HL-60 (cell line): ENCODE measurements at regions not wholly inside any gene's neighbourhood (a gene's known extent, or its start where the extent isn't known, plus 50 kb on each side); places are given as distances from the start of the nearest gene placed in this dataset.
"Not testable (repeated sequence)": the region's sequence is repeated elsewhere in the genome, so short reads cannot be mapped to it uniquely, and the experiment has no call there.

Source experiments
- DNase-seq, 2 experiments: peaks; one replicate each; pipeline ENCODE4 v3.0.0-alpha.2; 2010 to 2020; ENCODE audit warnings: low read depth in 1 of 2, low spot score in 1 of 2
- H3K27ac ChIP-seq: fragments of 250-450 bp; sonication (Bioruptor Pico); replicated peaks from 2 replicates; pipeline ENCODE4 v1.5.1; 2020; ENCODE audit warnings: mild to moderate bottlenecking, moderate library complexity
- H3K27me3 ChIP-seq: fragments of 250-450 bp; sonication (Bioruptor Pico); 2 replicates; pipeline ENCODE4 v1.5.1; 2021; ENCODE audit warnings: mild to moderate bottlenecking, moderate library complexity; ENCODE audit not compliant: insufficient read depth, poor library complexity, severe bottlenecking
- H3K4me3 ChIP-seq: replicated peaks from 2 replicates; pipeline ENCODE4 v1.5.1; 2011; ENCODE audit warnings: mild to moderate bottlenecking, control low read depth, low read length; ENCODE audit not compliant: insufficient read depth
- CTCF ChIP-seq: IDR thresholded peaks from one replicate; pipeline ENCODE4 v1.5.1; 2011; ENCODE audit warnings: low read length, control low read depth, inconsistent platforms; ENCODE audit not compliant: insufficient read depth
- GABPA ChIP-seq: IDR thresholded peaks from 2 replicates; pipeline ENCODE4 v1.6.1; 2012; ENCODE audit warnings: low read depth
- POLR2AphosphoS5 ChIP-seq: IDR thresholded peaks from 2 replicates; pipeline ENCODE4 v1.6.1; 2012; ENCODE audit warnings: low read depth
- REST ChIP-seq: IDR thresholded peaks from 2 replicates; pipeline ENCODE4 v1.6.1; 2012; ENCODE audit warnings: low read depth; ENCODE audit not compliant: insufficient replicate concordance
- SPI1 ChIP-seq: IDR thresholded peaks from 2 replicates; pipeline ENCODE4 v1.6.1; 2012; ENCODE audit warnings: low read depth, mild to moderate bottlenecking, borderline replicate concordance

GRCh38 chr2:199055336-199055735 lies 402.4 kb downstream of the SATB2 start:
- DNase-seq = no peak
- no peak overlapping the region for H3K4me3 ChIP-seq
- no peak overlapping the region for H3K27ac ChIP-seq
- H3K27me3 ChIP-seq = no peaks in the 10 kb centered on the region
- TF ChIP-seq REST (no peak), GABPA (no peak), SPI1 (no peak), CTCF (no peak), POLR2AphosphoS5 (no peak)

- DNase-seq = no peak
- H3K27ac ChIP-seq = no peak overlapping the region
- no peaks in the 10 kb centered on the region for H3K27me3 ChIP-seq
- TF ChIP-seq CTCF (no peak), SPI1 (no peak), REST (no peak), GABPA (no peak), POLR2AphosphoS5 (no peak)
- H3K4me3 ChIP-seq = no peak overlapping the region
Observed at GRCh38 chr2:199042660-199043379, 414.9 kb downstream of the SATB2 start.

- TF ChIP-seq REST = no peak
- TF ChIP-seq GABPA = no peak
- TF ChIP-seq POLR2AphosphoS5 = no peak
- no peak for TF ChIP-seq CTCF
- no peak for TF ChIP-seq SPI1
- Histone ChIP-seq H3K27ac (no peak overlapping the region), H3K27me3 (no peaks in the 10 kb centered on the region), H3K4me3 (no peak overlapping the region)
- DNase-seq = no peak
Observed at GRCh38 chr2:199040522-199040921, 417.2 kb downstream of the SATB2 start.

GRCh38 chr2:199033761-199034160 lies 424.0 kb downstream of the SATB2 start:
- DNase-seq, H3K27me3 ChIP-seq, H3K4me3 ChIP-seq, H3K27ac ChIP-seq: not testable (repeated sequence)
